GM19043 (cell line): ENCODE measurements at regions not wholly inside any gene's neighbourhood (a gene's known extent, or its start where the extent isn't known, plus 50 kb on each side); places are given as distances from the start of the nearest gene placed in this dataset.

Source experiments
- ATAC-seq: cut with Tn5 transposase; IDR thresholded peaks from one replicate; pipeline ENCODE4 v1.9.1; 2021; ENCODE audit warnings: low read depth; ENCODE audit not compliant: unreplicated experiment

DNA sequence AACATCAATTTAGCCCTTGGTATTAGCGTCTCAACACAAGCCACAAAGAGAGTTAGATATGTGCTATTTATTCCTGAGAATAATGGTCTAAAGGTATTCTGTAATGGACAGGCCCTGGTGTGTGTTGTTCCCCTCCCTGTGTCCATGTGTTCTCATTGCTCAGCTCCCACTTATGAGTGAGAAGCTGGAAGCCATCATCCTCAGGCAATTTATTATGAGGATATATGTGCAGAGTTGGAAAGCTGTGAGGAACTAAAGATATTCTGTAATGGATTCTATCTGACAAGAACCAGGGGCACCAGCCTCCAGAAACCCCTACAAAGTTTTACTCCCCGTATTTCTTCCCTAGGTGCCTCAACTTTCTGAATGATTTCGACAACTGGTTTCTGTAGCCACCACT is 210.8 kb downstream of the GRIN2B start:
- no peak for ATAC-seq

DNA sequence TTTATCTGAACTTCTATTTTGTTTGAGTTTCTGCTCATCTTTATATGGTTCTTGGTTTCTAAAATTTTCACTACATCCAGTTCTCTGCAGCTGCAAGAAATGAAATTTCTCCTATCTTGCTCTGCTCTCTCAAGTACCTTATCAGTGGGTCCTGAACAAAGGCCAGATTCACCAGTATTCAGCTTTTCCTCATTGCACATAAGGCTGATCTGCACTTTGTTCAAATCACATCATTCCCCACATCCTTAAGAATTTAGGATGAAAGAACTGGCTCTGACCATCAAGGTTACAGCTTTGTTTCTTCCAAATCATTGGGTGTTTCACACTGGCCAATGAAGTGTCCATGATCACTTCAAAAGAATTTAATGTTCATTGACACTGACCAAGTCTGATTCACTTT is 211.4 kb downstream of the GRIN2B start:
- ATAC-seq = no peak

DNA sequence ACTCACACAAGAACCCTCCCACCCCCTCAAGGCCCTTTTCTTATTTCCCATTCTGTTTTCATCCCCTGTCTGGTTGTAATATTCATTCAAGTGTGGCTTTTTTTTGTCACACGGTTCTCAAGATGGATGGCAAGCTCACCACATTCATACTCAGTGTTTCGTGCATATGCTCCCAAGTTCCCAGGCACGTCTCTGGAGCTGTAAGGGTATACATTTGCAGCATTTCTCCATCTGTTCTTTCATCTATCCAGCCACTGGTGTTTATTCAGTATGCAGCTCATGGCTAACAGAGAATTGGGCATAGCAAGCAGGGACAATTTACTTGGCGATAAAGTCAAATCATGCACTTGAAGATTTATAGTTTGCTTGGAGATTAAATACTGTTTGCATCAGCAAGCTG is 212.1 kb downstream of the GRIN2B start:
- no peak for ATAC-seq

DNA sequence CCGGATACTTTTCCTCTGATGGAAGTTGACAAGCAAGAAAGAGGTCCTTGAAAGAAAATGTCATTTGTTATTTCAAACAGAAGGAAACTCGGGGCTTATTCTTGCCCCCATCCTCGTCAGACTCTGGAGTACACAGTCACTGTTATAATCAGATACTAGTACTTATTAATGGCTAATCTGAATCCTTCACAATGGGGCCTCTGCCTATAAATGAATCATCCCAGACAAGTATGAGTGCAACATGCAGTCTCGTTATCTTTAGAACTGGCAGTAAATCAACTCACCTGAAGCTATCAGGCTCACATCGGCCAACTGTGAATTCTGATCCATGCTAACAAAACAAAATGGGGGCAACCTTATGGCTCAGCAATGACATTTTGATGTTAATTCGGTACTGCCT is 216.7 kb downstream of the GRIN2B start:
- no peak for ATAC-seq

DNA sequence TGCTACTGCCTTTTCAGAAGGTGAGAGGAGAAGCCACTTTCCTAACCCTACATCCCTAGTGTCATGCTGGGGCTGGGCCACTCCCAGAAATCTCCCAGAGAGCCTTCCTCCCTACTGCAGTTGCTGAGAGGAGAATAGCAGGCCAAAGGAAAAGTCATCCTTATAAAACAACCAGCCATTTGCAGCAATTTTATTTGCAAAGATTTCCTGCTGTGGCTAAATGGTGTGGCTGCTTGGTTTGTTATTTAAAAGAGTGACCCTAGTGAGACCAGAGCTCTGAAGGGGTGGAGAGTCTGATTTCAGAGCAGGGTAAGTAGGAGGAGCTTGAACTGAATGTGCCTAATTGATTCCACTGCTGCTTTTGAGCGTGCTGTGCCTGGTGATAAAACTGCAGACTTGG is 232.0 kb downstream of the GRIN2B start:
- no peak for ATAC-seq

DNA sequence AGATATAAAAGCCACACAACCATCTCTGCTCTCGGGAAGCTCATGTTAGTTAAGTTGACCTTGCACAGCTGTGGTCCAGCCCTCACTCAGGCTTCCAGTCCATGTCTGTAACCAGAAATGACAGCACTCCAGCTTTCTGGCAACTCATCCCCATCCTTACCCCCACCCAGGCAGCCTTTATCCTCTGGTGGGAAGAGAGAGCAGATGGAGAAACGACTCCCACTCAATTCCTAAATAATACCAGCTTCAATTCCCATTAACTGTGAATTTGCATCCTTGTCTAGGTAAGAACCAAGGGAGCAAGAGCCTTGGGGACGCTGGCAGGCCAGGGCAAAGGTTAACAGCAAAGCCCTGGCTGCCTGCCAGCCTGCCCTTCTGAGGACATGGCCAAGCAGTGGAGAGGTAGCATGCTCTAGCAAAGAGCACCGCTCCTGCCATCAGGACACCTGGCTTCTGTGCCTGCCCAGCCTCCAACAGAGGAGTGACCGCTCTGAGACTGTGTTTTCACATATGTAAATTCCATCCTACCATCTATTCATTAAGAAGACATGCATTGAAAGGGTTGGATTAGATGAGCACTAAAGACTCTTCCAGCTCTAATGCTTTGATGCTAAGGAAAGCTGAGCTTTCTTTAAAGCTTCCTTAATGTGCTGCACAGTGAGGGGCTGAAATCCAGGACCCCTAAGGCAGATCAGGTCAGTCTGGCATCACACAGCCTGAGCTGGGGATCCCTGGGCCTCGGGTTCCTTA is 236.1 kb downstream of the GRIN2B start:
- no peak for ATAC-seq

DNA sequence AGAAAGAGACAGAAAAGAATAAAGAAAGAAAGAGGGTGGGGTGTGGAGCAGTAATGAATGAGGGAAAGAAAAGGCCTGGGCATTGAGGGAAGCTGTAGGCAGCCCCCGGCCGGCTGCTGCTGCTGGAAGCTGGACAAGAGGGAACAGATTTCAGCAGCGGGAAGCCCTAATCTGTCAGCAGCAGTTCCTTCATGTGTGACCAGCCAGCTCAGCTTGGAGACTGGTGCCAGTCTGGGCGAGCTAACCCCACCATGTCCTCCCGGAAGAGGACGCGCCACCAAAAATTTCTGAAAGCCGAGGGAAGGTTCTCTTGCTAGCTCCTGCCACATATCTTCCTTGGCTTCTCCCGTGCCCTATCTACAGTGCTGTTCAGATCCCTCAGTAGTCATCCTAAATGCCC is 236.8 kb downstream of the GRIN2B start:
- no peak for ATAC-seq

DNA sequence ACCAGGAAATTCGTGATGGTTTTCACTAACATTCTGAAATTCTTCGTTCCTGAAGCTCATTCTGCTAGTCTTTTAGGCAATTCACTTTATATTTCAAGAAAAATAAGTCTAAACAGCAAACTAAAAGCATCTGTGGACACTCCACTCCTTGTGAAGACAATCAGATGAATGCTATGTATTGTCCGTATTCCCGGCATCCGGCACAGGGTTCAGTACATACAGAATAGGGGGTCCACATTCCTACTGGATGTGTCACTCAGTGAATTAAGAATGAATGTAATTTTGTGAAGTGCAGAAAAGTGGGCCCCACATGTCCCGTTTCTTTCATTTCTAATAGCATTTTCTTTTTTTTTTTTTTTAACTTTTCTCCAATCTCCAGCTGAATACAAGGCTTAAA is 241.3 kb downstream of the GRIN2B start:
- no peak for ATAC-seq

DNA sequence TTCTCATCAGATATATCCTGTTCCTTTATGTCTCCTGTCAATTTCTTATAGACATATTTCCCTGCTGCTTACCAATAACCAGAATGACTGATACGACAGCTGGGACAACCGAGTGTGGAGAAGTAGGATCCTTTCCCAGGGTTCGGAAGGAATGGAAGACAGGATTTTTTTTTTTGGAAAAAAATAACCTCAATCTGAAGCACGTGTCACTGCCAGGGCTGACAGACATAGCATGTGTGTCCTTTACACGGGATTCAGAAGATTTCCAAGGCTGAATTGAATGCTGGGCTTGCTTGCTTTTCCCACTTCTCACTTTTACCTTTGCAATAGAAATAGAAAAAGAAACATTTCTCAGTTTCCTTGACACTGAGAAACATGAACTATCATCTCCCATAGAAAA is 245.7 kb downstream of the GRIN2B start:
- ATAC-seq = no peak

DNA sequence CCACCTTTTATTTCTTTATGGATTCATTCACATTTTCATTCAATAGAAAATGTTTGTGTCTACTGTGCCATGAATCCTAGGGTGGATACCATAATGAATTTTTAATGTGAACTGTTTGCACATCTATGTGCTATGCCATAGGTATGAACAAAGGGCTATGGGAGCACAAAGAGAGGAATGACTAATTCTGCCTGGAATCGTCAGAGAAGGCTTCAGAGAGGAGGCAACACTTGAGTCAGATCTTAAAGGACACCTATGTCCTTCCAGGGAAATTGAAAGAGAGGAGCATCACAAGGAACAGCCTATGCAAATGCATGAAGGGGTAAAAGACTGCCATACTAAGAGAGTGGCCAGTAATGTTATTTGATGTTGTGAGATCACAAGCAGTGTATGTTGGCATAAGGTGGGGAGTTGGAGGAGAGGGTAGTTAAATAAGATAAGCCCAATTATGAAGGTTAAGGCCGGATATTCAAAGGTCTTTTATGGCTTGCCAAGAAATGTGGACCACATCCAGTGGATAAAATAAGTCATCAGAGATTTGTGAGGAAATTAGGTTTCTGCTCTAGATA is 246.7 kb downstream of the GRIN2B start:
- no peak for ATAC-seq

DNA sequence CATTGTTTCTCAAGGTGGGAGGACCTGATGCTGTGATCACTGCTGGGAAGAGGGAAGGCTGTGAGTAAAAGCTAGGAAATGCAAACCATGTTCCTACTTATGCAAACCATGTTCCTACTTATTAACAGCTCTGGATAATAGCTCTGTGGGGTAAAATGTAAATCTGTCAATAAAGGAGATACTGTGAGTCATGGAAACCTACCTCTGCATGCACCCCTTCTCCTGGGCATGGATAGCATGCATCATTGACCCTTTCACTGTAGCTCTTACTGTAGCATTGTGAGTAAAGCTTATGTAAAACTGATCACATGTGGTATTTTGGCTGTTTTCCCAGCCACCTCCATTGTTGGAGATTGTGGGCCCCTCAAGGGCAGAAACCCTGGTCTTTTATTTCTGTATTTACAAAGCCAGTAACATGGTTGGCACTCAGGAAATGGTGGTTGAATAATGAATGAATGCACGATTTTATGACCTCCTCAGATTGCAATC is 253.7 kb downstream of the GRIN2B start:
- no peak for ATAC-seq

DNA sequence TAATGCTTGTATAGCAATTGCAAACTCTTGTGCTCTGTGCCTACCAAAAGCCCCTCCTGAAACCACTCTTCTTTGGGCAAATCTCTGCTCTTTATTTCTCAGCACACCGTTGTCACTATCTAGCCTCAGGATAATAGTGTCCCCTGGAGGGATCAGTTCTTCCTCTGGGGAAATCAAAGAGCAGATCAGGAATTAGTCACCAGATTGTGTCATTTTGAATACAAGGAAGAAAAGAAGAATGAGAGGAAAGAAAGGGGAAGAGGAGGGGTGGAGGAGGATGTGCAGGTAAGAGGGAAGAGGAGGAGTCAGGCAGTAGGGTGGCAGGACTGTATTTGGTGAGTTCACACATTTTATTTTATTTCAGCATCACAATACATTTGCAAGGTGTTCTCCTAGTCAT is 256.4 kb downstream of the GRIN2B start:
- no peak for ATAC-seq

DNA sequence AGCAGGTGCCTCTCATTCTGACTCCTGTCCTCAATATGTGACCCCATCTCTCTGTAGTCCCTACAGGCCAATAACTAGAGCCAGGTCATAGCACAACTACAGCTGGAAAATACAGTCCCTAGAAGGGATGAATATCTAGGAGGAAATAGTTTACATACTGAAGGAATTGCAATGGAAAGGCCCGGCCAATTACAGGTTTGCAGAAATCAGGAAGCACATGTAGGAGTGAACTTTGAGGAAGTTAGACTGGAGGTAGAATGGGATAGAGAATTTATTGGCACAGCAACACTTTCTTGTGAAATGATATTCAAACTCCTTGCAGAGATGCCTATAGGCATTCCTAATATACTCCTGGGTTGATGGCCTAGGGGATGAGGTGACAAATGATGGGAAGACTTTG is 257.3 kb downstream of the GRIN2B start:
- ATAC-seq = no peak

DNA sequence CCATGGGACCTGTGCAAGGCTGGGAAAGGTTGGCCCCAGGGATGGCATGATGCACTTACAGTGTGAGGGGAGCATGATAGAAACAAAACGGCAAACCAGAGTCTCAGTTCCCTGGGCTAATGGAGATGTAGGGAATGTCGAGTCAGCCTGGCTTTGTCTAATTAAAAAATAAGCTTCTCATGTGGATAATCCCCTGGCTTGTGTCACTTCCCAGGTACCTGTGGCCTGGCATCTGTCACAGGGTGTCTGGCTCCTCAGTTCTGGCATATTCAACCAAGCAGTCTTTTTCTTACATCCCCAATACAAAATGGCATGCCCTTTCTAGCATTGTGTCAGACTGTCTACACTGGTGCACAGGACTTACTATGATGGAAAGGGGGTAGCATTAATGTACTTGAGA is 261.4 kb downstream of the GRIN2B start:
- no peak for ATAC-seq

DNA sequence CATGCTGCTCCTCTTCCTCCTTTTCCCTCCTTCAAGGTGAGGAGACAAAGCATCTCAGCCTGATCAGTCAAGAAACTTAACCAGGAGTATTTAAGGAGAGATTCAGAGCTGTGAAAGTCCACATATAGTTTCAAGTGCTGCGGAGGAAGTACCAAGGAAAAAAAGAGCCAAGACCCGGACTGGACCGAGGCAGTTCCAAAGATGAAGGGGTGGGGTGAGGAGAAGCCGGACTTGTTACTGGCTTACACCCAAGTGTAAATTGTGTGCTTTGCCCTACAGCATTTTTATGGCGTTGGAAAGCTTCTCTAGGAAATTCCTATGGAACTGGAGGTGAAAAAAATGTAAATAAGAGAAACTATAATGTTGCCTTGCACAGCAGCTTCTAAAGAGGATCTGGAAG is 263.1 kb downstream of the GRIN2B start:
- ATAC-seq = no peak

DNA sequence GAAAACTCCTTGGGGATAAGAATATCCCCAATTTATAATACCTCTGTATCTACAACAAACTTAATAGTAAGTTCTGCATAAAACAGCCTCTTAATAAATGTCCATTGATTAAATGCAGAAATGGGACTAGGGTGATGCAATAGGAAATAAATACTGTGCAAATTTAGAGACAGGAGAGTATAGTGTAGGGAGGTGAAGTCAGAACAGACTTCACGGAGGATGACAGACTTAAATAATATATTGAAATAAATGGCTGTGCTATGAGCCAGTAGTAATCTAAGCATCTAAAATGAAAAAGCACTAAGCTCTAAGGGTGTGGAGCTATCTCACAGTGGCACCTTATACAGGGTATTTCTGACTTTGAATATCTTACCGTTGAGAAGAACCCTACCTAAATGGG is 265.3 kb downstream of the GRIN2B start:
- ATAC-seq = no peak

DNA sequence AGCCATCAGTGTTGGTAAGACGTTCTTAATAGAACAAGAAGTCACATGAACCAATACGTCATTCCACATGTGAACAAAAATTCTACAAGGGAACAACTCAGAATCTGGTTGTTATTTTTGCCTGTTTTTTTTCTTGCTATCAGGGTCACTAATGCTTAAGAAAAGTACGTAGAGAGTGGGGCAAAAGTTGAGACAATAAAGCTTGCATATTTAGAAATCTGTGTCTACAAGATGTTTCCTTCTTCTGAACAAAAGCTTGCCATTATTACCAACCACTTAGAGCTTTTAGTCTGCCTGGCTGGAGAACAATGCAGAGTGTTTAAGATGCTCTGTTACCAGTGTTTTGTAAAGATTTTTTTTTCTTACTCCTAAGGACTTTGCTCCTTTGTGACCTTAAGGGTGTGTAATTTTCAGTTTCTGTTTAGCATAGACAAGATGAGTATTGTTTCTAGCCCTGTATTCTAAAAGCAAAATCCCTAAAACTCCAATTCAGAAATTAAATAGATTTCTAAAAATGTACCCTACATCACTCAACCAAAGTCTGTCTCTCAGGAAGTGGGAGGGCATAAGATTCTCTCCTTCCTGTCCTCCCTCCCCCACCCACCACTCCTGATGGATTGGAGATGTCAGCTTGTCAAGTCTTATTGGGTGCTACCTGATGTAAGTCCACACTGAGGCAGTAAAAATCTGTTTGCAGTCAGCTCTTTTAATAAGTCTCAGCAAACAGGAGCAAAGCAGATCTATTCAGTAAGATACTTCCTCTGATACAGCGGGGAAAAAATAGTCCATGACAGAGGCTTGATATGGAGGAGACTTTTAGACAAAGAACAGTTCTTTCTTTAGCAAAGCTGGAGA is 267.6 kb downstream of the GRIN2B start:
- ATAC-seq = no peak

DNA sequence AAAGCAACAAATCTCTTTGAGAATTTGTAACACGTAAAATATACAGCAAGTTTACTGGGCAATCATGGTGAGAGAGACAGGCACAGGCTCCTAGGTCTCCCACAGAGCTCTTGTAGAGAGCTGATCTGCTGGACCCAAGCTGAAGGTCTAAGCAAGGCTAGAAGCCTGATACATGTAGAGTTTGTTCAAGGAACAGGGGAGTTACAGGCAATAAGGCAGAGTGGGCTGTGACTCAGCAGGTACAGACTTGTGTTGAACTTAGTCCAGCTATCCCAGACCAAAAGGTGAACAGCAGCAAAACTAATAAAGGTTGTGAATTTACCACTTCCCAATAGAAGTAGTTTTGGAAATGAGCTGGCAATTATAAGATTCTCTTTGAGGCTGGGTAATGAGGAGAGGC is 273.6 kb downstream of the GRIN2B start:
- ATAC-seq = no peak

DNA sequence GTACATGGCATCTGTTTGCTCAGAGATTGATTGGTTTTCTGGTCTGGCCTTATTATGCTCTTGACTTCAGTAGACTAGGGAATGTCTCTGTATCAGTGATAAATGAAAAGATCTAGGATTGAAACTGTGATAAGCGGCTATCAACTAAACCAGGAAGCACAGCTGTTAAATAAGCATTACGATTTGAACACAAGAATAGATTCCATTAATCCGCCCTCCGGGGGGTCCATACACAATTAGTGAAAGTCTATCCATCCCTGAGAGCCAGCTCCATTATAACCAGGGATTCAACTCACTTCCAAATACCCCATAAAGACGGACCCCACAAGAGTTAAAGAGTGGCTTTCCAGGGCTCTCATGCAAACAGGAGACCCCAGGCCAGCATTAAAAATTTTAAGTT is 279.0 kb downstream of the GRIN2B start:
- no peak for ATAC-seq

DNA sequence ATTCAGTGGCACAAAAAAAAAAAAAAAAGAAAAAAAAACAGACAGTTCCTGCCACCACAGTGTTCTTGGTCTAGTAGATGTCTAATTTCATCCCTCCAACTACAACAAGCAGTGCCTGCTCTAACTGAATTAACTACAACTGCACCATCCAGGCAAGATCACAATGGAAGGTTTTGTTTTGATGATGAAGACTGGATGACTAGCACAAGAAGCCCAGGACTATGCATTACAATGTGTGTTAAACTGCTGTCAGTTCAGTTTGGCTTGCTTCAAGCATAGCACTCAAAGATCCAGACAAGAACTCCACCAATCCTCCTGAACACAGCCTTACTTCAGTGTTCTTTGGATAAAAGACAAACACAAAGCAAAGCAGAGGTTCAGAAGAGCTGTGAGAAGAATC is 279.9 kb downstream of the GRIN2B start:
- no peak for ATAC-seq

DNA sequence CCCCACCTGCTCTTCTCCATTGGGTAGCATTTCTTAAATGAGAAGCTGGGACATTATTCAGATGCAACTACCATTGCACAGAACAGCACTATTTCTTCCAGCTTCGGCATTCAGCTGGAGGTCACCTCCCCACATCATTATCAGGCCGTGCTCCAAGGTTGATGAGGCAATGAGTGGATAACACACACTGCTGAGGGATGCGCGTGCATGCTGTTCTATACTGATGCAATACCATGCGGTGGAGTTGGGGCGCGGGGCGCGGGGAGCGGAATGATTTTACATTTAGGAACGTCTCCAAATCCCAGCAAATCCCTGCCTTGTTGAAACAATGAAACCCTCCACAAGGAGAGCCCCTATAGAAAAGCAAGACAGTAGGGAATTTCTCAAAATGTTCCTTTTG is 283.4 kb downstream of the GRIN2B start:
- no peak for ATAC-seq

DNA sequence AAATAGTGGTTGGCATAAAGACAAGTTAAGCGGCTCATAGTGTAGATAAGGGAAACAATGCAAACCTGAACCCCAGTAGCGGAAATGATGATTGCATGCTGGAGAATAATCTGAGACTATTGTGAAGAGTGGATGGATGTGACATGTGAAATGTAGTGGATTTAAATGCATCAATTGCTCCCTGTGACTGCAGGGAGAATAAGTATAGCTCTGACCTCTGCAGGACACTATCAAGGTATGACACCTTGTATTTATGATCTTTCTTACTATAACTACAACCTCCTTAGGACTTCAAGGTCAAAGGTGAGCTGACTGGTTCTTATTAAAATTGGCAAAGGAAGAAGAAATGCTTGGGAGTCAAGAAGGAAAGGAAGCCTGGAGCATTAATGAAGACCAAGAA is 285.6 kb downstream of the GRIN2B start:
- ATAC-seq = no peak
